ENCODE measurements at regions not wholly inside any gene's neighbourhood (a gene's known extent, or its start where the extent isn't known, plus 50 kb on each side); places are given as distances from the start of the nearest gene placed in this dataset.

- no peak for TF ChIP-seq CTCF (IDR thresholded peaks at IDR 0.05)
- no peak for TF ChIP-seq POLR2AphosphoS5 (IDR thresholded peaks at IDR 0.05)
- no peak for TF ChIP-seq POLR2A (IDR thresholded peaks at IDR 0.05)
Measured at GRCh38 chr11:41826085-41826484, 366.6 kb upstream of the LRRC4C start.

Data from gastroesophageal sphincter (tissue), 3 donors.